Trophoblast cell (in vitro differentiated cells and primary cell): ENCODE measurements at regions not wholly inside any gene's neighbourhood (a gene's known extent, or its start where the extent isn't known, plus 50 kb on each side); places are given as distances from the start of the nearest gene placed in this dataset.

Experiments used
- DNase-seq, 2 donors: peaks; one replicate each; pipeline ENCODE4 v3.0.0-alpha.2; 2016
- H2AFZ ChIP-seq: 2 replicates; pipeline ENCODE4 v1.6.1; 2013; ENCODE audit warnings: low read length, moderate library complexity, mild to moderate bottlenecking; ENCODE audit not compliant: insufficient read depth, poor library complexity
- H2AK5ac ChIP-seq: 2 replicates; pipeline ENCODE4 v1.6.1; 2013; ENCODE audit warnings: mild to moderate bottlenecking, low read length
- H2BK120ac ChIP-seq: 2 replicates; pipeline ENCODE4 v1.6.1; 2013; ENCODE audit warnings: low read length, mild to moderate bottlenecking, moderate library complexity; ENCODE audit not compliant: insufficient read depth, poor library complexity
- H2BK12ac ChIP-seq: 2 replicates; pipeline ENCODE4 v1.6.1; 2013; ENCODE audit warnings: mild to moderate bottlenecking, low read length, moderate library complexity
- H2BK5ac ChIP-seq: 2 replicates; pipeline ENCODE4 v1.6.1; 2013; ENCODE audit warnings: low read length, low read depth, moderate library complexity, mild to moderate bottlenecking; ENCODE audit not compliant: poor library complexity
- H3K14ac ChIP-seq: 2 replicates; pipeline ENCODE4 v1.6.1; 2013; ENCODE audit warnings: mild to moderate bottlenecking, low read length
- H3K18ac ChIP-seq: 2 replicates; pipeline ENCODE4 v1.6.1; 2013; ENCODE audit warnings: mild to moderate bottlenecking, low read length
- H3K23ac ChIP-seq: 2 replicates; pipeline ENCODE4 v1.6.1; 2013; ENCODE audit warnings: low read length
- H3K27ac ChIP-seq: 2 replicates; pipeline ENCODE4 v1.5.1; 2013; ENCODE audit warnings: low read depth, mild to moderate bottlenecking, inconsistent platforms, low read length, moderate library complexity
- H3K27me3 ChIP-seq: 2 replicates; pipeline ENCODE4 v1.6.1; 2013; ENCODE audit warnings: inconsistent platforms, mild to moderate bottlenecking, low read length, moderate library complexity; ENCODE audit not compliant: insufficient read depth
- H3K36me3 ChIP-seq, 2 experiments: 1 replicate in 1 of 2; 2 replicates in 1 of 2; pipeline ENCODE4 v1.6.1; 2013; ENCODE audit warnings: low read length in 2 of 2, mild to moderate bottlenecking in 2 of 2, moderate library complexity in 1 of 2; ENCODE audit not compliant: insufficient read depth in 2 of 2, control insufficient read depth in 1 of 2
- H3K4ac ChIP-seq: 2 replicates; pipeline ENCODE4 v1.6.1; 2013; ENCODE audit warnings: low read depth, mild to moderate bottlenecking, low read length, moderate library complexity
- H3K4me1 ChIP-seq, 2 experiments: 1 replicate in 1 of 2; 2 replicates in 1 of 2; pipeline ENCODE4 v1.6.1; 2013; ENCODE audit warnings: low read length in 2 of 2, mild to moderate bottlenecking in 2 of 2, moderate library complexity in 1 of 2; ENCODE audit not compliant: insufficient read depth in 2 of 2, control insufficient read depth in 1 of 2
- H3K4me2 ChIP-seq: 2 replicates; pipeline ENCODE4 v1.6.1; 2013; ENCODE audit warnings: inconsistent platforms, mild to moderate bottlenecking, low read length, moderate library complexity
- H3K4me3 ChIP-seq: 2 replicates; pipeline ENCODE4 v1.5.1; 2013; ENCODE audit warnings: mild to moderate bottlenecking, low read depth, low read length, inconsistent platforms
- H3K79me1 ChIP-seq: one replicate; pipeline ENCODE4 v1.6.1; 2013; ENCODE audit warnings: low read length
- H3K79me2 ChIP-seq: 2 replicates; pipeline ENCODE4 v1.6.1; 2013; ENCODE audit warnings: low read length, mild to moderate bottlenecking; ENCODE audit not compliant: control insufficient read depth, insufficient read depth, poor library complexity
- H3K9ac ChIP-seq: 2 replicates; pipeline ENCODE4 v1.6.1; 2013; ENCODE audit warnings: mild to moderate bottlenecking, low read length
- H3K9me3 ChIP-seq: 2 replicates; pipeline ENCODE4 v1.6.1; 2013; ENCODE audit warnings: low read depth, mild to moderate bottlenecking, control low read depth, inconsistent platforms, low read length; ENCODE audit not compliant: insufficient read depth
- H4K12ac ChIP-seq: 2 replicates; pipeline ENCODE4 v1.6.1; 2013; ENCODE audit warnings: low read depth, mild to moderate bottlenecking, low read length, moderate library complexity
- H4K8ac ChIP-seq: 2 replicates; pipeline ENCODE4 v1.6.1; 2013; ENCODE audit warnings: low read depth, mild to moderate bottlenecking, low read length, moderate library complexity
- H4K91ac ChIP-seq: one replicate; pipeline ENCODE4 v1.6.1; 2013; ENCODE audit warnings: low read depth, mild to moderate bottlenecking, low read length, moderate library complexity
- WGBS: extraction: QIAGEN DNeasy Blood & Tissue Kit; methylation state at CpG from one replicate; pipeline ENCODE4 v1.1.7; 2013; ENCODE audit warnings: missing lambda C conversion rate; ENCODE audit not compliant: insufficient read length, insufficient coverage; ENCODE audit errors: extremely low coverage; 5-methylcytosine and 5-hydroxymethylcytosine counted together

GRCh38 chr13:69168436-69168835 lies 939.2 kb upstream of the ATXN8OS start:
- Histone ChIP-seq H2AFZ (no peak overlapping the region), H3K79me2 (no peaks in the 10 kb centered on the region), H3K36me3 (no peaks in the 10 kb centered on the region), H3K79me1 (no peaks in the 10 kb centered on the region), H2BK5ac (no peak overlapping the region), H4K8ac (no peak overlapping the region), H3K27ac (no peak overlapping the region), H3K14ac (no peak overlapping the region), H3K27me3 (no peaks in the 10 kb centered on the region), H2AK5ac (no peak overlapping the region), H4K91ac (no peak overlapping the region), H3K9me3 (no peaks in the 10 kb centered on the region), H4K12ac (no peak overlapping the region), H3K4me2 (no peak overlapping the region), H3K23ac (no peak overlapping the region), H3K4ac (no peak overlapping the region), H2BK120ac (no peak overlapping the region), H3K4me3 (no peak overlapping the region), H2BK12ac (no peak overlapping the region), H3K4me1 (no peaks in the 10 kb centered on the region), H3K9ac (no peak overlapping the region), H3K18ac (no peak overlapping the region)
- no CpG with 5 or more reads among the region's 9 CpGs for WGBS
- no peak for DNase-seq

GRCh38 chr13:69155136-69155535 lies 952.5 kb upstream of the ATXN8OS start:
- Histone ChIP-seq H2AFZ (no peak overlapping the region), H3K23ac (no peak overlapping the region), H4K12ac (no peak overlapping the region), H3K4me3 (no peak overlapping the region), H3K79me1 (no peaks in the 10 kb centered on the region), H2BK12ac (no peak overlapping the region), H3K4ac (no peak overlapping the region), H3K14ac (no peak overlapping the region), H2BK120ac (no peak overlapping the region), H2AK5ac (no peak overlapping the region), H3K27ac (no peak overlapping the region), H4K8ac (no peak overlapping the region), H3K4me1 (no peaks in the 10 kb centered on the region), H2BK5ac (no peak overlapping the region), H3K27me3 (no peaks in the 10 kb centered on the region), H4K91ac (no peak overlapping the region), H3K36me3 (no peaks in the 10 kb centered on the region), H3K18ac (no peak overlapping the region), H3K79me2 (no peaks in the 10 kb centered on the region), H3K9ac (no peak overlapping the region), H3K4me2 (no peak overlapping the region), H3K9me3 (no peaks in the 10 kb centered on the region)
- no CpG with 5 or more reads among the region's 2 CpGs for WGBS
- no peak for DNase-seq

DNA sequence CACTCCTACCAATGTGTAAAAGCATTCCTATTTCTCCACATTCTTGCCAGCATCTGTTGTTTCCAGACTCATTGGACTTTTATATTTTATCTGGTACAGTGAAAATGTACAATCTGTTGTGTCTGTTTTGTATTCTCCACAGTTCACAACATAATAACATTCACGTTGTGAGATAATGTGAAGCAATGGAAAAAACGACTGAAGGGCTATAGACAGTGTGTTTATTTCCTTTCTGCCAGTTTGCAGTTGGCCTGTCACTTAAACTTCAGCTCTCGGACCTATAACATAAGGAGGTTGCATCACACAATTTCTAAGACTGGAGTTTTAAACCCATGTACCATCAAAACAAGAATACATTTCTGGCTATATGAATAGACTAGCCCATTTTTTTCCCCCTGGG lies 965.5 kb upstream of the ATXN8OS start:
- H3K27me3 ChIP-seq, result no peaks in the 10 kb centered on the region
- no peak overlapping the region for H3K14ac ChIP-seq
- no peak overlapping the region for H2BK12ac ChIP-seq
- H3K4me2 ChIP-seq, result no peak overlapping the region
- no CpG with 5 or more reads among the region's 3 CpGs for WGBS
- no peak overlapping the region for H2BK120ac ChIP-seq
- DNase-seq, result no peak
- no peaks in the 10 kb centered on the region for H3K9me3 ChIP-seq
- no peak overlapping the region for H3K23ac ChIP-seq
- H3K18ac ChIP-seq, result no peak overlapping the region
- H4K12ac ChIP-seq, result no peak overlapping the region
- no peak overlapping the region for H3K27ac ChIP-seq
- no peaks in the 10 kb centered on the region for H3K79me2 ChIP-seq
- H3K79me1 ChIP-seq, result no peaks in the 10 kb centered on the region
- H2BK5ac ChIP-seq, result no peak overlapping the region
- H2AFZ ChIP-seq, result no peak overlapping the region
- H4K8ac ChIP-seq, result no peak overlapping the region
- no peaks in the 10 kb centered on the region for H3K4me1 ChIP-seq
- no peak overlapping the region for H3K9ac ChIP-seq
- no peak overlapping the region for H3K4ac ChIP-seq
- H3K4me3 ChIP-seq, result no peak overlapping the region
- H2AK5ac ChIP-seq, result no peak overlapping the region
- no peak overlapping the region for H4K91ac ChIP-seq
- H3K36me3 ChIP-seq, result no peaks in the 10 kb centered on the region

GRCh38 chr13:69124996-69125395 lies 982.6 kb upstream of the ATXN8OS start:
- Histone ChIP-seq H3K27me3 (no peaks in the 10 kb centered on the region), H3K4me3 (no peak overlapping the region), H4K12ac (no peak overlapping the region), H3K18ac (no peak overlapping the region), H4K8ac (no peak overlapping the region), H2BK5ac (no peak overlapping the region), H4K91ac (no peak overlapping the region), H3K9ac (no peak overlapping the region), H3K79me2 (no peaks in the 10 kb centered on the region), H3K79me1 (no peaks in the 10 kb centered on the region), H2BK12ac (no peak overlapping the region), H2AFZ (no peak overlapping the region), H2AK5ac (no peak overlapping the region), H3K14ac (no peak overlapping the region), H3K27ac (no peak overlapping the region), H3K36me3 (no peaks in the 10 kb centered on the region), H3K4me2 (no peak overlapping the region), H3K4ac (no peak overlapping the region), H3K4me1 (no peaks in the 10 kb centered on the region), H3K23ac (no peak overlapping the region), H2BK120ac (no peak overlapping the region), H3K9me3 (peaks cover 1% of the 10 kb centered on the region)
- DNase-seq, result no peak
- no CpG with 5 or more reads among the region's 2 CpGs for WGBS
